ENCODE measurements at regions not wholly inside any gene's neighbourhood (a gene's known extent, or its start where the extent isn't known, plus 50 kb on each side); places are given as distances from the start of the nearest gene placed in this dataset.

DNA sequence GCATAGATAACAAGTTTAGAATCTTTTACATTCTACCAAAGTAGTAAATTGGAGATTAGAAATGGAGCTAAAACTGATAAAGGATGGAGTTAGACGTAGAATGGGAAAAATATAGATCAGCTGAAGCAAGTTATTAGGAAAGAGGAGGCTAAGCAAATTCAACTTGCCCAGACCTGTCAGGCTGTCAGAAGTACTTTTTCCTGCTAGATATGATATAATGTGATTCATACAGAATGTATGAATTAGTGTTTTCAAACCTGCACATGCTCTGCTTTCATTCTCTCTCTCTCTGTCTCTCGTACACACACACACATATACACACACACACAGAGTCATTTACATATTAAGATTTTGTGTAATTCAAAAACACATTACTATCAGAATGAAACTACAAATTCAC is 133.2 kb upstream of the HDGFL1 start (continued):
- TF ChIP-seq RAD21 (conservative IDR thresholded peaks at IDR 0.05 in 1 of 2, IDR thresholded peaks at IDR 0.05 in 1 of 2) (no peak), NR3C1 (IDR thresholded peaks at IDR 0.05) (no peak), ZSCAN20 (CRISPR knock-in tag; IDR thresholded peaks at IDR 0.05) (no peak)

GRCh38 chr6:22437665-22438064 is 131.7 kb upstream of the HDGFL1 start:
- Histone ChIP-seq H3K9me3 (no peaks in the 10 kb centered on the region), H3K4me1 (no peaks in the 10 kb centered on the region), H3K4me2 (no peak overlapping the region), H3K4me3 (no peak overlapping the region), H3K27ac (no peak overlapping the region)
- DNase-seq (ENCODE audit: low read depth in 1 of 2, low spot score in 1 of 2) (no peak), FAIRE-seq (no peak), ATAC-seq (no peak)
- CTCF ChIA-PET, result no interaction called here
- TF ChIP-seq CHD2 (IDR thresholded peaks at IDR 0.05; ENCODE audit: low read length, partially characterized antibody) (no peak), NFE2L2 (conservative IDR thresholded peaks at IDR 0.05; ENCODE audit: low read length) (no peak), CHD4 (IDR thresholded peaks at IDR 0.05; ENCODE audit: borderline replicate concordance) (no peak), RCOR1 (IDR thresholded peaks at IDR 0.05; ENCODE audit: low read depth, low read length) (no peak), POLR2AphosphoS2 (conservative IDR thresholded peaks at IDR 0.05; ENCODE audit: low read length) (no peak), JUNB (IDR thresholded peaks at IDR 0.05) (no peak), MAX (IDR thresholded peaks at IDR 0.05) (no peak), GATA3 (IDR thresholded peaks at IDR 0.05; ENCODE audit: borderline replicate concordance) (no peak), CEBPB (IDR thresholded peaks at IDR 0.05) (no peak), HOXB5 (CRISPR knock-in tag; IDR thresholded peaks at IDR 0.05) (no peak), BHLHE40 (IDR thresholded peaks at IDR 0.05; ENCODE audit: low read depth, low read length) (no peak), HOXB13 (CRISPR knock-in tag; IDR thresholded peaks at IDR 0.05; ENCODE audit: low read depth) (no peak), ZC3H11A (IDR thresholded peaks at IDR 0.05) (no peak)
- 74% methylated on average over 1 of the region's 1 CpG for WGBS (ENCODE audit: missing lambda C conversion rate)
- POLR2A ChIA-PET, result no interaction called here

DNA sequence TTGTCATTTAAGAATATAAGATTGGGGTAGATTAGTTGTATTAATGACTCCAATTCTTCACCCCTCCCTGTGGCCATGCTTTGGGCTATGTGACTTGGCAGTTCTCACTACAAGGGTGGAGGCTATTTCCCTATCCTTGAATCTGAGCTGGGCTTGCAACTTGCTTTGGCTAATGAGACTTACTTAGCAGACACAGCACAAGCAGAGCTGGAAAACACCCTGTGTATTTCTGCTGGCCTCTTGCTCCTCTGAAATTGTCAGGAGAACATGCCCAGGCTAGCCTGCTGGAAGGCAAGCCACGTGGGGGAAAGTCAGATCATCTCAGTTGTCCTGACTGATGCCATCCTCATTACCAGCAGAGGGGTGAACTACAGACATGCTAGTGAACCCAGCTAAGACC is 126.5 kb upstream of the HDGFL1 start:
- TF ChIP-seq MAX (IDR thresholded peaks at IDR 0.05) (no peak), CBX8 (IDR thresholded peaks at IDR 0.05) (no peak), MYC (IDR thresholded peaks at IDR 0.05; ENCODE audit: borderline replicate concordance, low read length) (no peak), NPAS2 (CRISPR knock-in tag; IDR thresholded peaks at IDR 0.05; ENCODE audit: borderline replicate concordance) (no peak), NFE2L2 (conservative IDR thresholded peaks at IDR 0.05; ENCODE audit: low read length) (no peak), ZNF302 (CRISPR knock-in tag; IDR thresholded peaks at IDR 0.05) (no peak), MAZ (IDR thresholded peaks at IDR 0.05; ENCODE audit: borderline replicate concordance, low read depth, low read length) (no peak), CHD2 (IDR thresholded peaks at IDR 0.05; ENCODE audit: low read length, partially characterized antibody) (no peak), FOXS1 (CRISPR knock-in tag; IDR thresholded peaks at IDR 0.05) (no peak)
- TF ChIP-seq, protein P1, sequence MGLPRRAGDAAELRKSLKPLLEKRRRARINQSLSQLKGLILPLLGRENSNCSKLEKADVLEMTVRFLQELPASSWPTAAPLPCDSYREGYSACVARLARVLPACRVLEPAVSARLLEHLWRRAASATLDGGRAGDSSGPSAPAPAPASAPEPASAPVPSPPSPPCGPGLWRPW (IDR thresholded peaks at IDR 0.05), result no peak
- TF ChIP-seq, protein P2, sequence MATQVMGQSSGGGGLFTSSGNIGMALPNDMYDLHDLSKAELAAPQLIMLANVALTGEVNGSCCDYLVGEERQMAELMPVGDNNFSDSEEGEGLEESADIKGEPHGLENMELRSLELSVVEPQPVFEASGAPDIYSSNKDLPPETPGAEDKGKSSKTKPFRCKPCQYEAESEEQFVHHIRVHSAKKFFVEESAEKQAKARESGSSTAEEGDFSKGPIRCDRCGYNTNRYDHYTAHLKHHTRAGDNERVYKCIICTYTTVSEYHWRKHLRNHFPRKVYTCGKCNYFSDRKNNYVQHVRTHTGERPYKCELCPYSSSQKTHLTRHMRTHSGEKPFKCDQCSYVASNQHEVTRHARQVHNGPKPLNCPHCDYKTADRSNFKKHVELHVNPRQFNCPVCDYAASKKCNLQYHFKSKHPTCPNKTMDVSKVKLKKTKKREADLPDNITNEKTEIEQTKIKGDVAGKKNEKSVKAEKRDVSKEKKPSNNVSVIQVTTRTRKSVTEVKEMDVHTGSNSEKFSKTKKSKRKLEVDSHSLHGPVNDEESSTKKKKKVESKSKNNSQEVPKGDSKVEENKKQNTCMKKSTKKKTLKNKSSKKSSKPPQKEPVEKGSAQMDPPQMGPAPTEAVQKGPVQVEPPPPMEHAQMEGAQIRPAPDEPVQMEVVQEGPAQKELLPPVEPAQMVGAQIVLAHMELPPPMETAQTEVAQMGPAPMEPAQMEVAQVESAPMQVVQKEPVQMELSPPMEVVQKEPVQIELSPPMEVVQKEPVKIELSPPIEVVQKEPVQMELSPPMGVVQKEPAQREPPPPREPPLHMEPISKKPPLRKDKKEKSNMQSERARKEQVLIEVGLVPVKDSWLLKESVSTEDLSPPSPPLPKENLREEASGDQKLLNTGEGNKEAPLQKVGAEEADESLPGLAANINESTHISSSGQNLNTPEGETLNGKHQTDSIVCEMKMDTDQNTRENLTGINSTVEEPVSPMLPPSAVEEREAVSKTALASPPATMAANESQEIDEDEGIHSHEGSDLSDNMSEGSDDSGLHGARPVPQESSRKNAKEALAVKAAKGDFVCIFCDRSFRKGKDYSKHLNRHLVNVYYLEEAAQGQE (IDR thresholded peaks at IDR 0.05), result no peak
- TF ChIP-seq, protein P3, sequence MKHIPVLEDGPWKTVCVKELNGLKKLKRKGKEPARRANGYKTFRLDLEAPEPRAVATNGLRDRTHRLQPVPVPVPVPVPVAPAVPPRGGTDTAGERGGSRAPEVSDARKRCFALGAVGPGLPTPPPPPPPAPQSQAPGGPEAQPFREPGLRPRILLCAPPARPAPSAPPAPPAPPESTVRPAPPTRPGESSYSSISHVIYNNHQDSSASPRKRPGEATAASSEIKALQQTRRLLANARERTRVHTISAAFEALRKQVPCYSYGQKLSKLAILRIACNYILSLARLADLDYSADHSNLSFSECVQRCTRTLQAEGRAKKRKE (CRISPR knock-in tag; IDR thresholded peaks at IDR 0.05; ENCODE audit: low read depth), result no peak
- TF ChIP-seq, protein P4, sequence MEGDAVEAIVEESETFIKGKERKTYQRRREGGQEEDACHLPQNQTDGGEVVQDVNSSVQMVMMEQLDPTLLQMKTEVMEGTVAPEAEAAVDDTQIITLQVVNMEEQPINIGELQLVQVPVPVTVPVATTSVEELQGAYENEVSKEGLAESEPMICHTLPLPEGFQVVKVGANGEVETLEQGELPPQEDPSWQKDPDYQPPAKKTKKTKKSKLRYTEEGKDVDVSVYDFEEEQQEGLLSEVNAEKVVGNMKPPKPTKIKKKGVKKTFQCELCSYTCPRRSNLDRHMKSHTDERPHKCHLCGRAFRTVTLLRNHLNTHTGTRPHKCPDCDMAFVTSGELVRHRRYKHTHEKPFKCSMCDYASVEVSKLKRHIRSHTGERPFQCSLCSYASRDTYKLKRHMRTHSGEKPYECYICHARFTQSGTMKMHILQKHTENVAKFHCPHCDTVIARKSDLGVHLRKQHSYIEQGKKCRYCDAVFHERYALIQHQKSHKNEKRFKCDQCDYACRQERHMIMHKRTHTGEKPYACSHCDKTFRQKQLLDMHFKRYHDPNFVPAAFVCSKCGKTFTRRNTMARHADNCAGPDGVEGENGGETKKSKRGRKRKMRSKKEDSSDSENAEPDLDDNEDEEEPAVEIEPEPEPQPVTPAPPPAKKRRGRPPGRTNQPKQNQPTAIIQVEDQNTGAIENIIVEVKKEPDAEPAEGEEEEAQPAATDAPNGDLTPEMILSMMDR (IDR thresholded peaks at IDR 0.05), result no peak
- Histone ChIP-seq H3K4me1 (peaks cover 4% of the 10 kb centered on the region), H3K9me3 (no peaks in the 10 kb centered on the region), H3K4me2 (no peak overlapping the region), H3K27ac (peak overlapping the region in 1 of 2 experiments; percentile 55; a peak in 3 of 6 replicates), H3K4me3 (no peak overlapping the region)
- ATAC-seq (no peak), FAIRE-seq (no peak), DNase-seq (ENCODE audit: low read depth in 1 of 2, low spot score in 1 of 2) (no peak)
- POLR2A ChIA-PET, result no interaction called here
- CTCF ChIA-PET, result interaction anchor here (0.6 to 1.2 kb wide), 2 partner anchors 9 to 144 kb away, joined by 3 to 7 read pairs; no protein-coding TSS in a partner anchor
- WGBS (ENCODE audit: missing lambda C conversion rate), result 20% methylated on average over 1 of the region's 1 CpG
